Erythroblast (primary cell): ENCODE measurements at regions not wholly inside any gene's neighbourhood (a gene's known extent, or its start where the extent isn't known, plus 50 kb on each side); places are given as distances from the start of the nearest gene placed in this dataset.

Source experiments
- GATA1 ChIP-seq: IDR thresholded peaks from 2 replicates; pipeline ENCODE4 v1.6.1; 2011; ENCODE audit warnings: low read depth, mild to moderate bottlenecking, control low read depth, low read length, moderate library complexity
- POLR2A ChIP-seq: IDR thresholded peaks from 2 replicates; pipeline ENCODE4 v1.6.1; 2011; ENCODE audit warnings: mild to moderate bottlenecking, low read length

DNA sequence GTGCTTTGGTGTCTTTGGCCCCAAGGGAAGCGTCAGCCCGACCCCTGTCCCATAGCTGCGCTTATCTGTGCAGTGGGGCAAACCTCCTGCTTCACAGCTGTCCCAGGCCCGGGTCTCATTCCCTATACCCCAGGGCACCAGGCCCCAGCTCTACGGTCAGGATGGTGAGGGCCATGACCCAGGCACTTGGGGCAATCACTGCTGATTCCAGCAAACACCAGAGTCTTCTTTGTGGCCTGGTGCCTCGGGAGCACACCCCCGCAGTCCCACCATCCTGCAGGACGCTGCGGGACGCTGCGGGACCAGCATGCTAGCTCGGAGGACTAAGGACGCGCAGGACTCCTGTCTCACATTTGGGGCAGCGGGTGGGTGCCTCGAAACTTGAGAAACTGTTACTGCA is 116.9 kb upstream of the HDAC4 start:
- TF ChIP-seq POLR2A (no peak), GATA1 (no peak)
